K562 (cell line): ENCODE measurements at regions not wholly inside any gene's neighbourhood (a gene's known extent, or its start where the extent isn't known, plus 50 kb on each side); places are given as distances from the start of the nearest gene placed in this dataset.

Experiments
- ATAC-seq: fragments of 200-7000 bp; cut with Tn5 transposase; 3 replicates; pipeline ENCODE4 v1.9.1; 2020; ENCODE audit warnings: moderate library complexity
- BruUV-seq: library from RNA; stranded (reverse); fragments of 400-500 nt; replicated peaks from 2 replicates; lab custom pipeline; 2021; lab: Mats Ljungman, UMichigan
- CTCF ChIA-PET: fragments of 300-600 bp; formaldehyde crosslinking; extraction: SDS; loops from one replicate; lab custom pipeline; 2021; ENCODE audit warnings: low intra/inter-chr PET ratio; lab: Yijun Ruan, JAX
- POLR2A ChIA-PET: fragments of 300-600, 350-650 bp; sonication (Branson Sonifier 250); formaldehyde crosslinking; extraction: SDS; loops from one replicate; lab custom pipeline; 2021; ENCODE audit warnings: antibody characterized with exemption, inconsistent platforms; lab: Yijun Ruan, JAX
- DNase-seq, 4 experiments: peaks; one replicate each; pipeline versions ENCODE4 v3.0.0 to v3.0.0-alpha.2; 2011 to 2018; ENCODE audit warnings: low spot score in 3 of 4, mixed read lengths in 3 of 4; ENCODE audit errors: extremely low read depth in 1 of 4
- FAIRE-seq: peaks from 2 replicates; lab custom pipeline; 2011; peaks lifted over from hg19 to GRCh38; lab: Jason Lieb, UNC
- H2AFZ ChIP-seq: 2 replicates; pipeline ENCODE4 v1.6.0; 2011; ENCODE audit warnings: low read depth, low read length, control low read depth, inconsistent platforms
- H3K27ac ChIP-seq: fragments of 200-600 bp; 3 replicates; pipeline ENCODE4 v1.8.0; 2011; ENCODE audit warnings: low read depth, mild to moderate bottlenecking, control low read depth, inconsistent platforms, low read length, moderate library complexity, mixed read lengths; ENCODE audit errors: extremely low read depth
- H3K27me3 ChIP-seq, 2 experiments: fragments of 300-600 bp in 1 of 2; 2 replicates in 1 of 2; 3 replicates in 1 of 2; pipeline versions ENCODE4 v1.6.0 to v1.8.0; 2011; ENCODE audit warnings: inconsistent platforms in 2 of 2, low read length in 2 of 2, mild to moderate bottlenecking in 1 of 2, mixed read lengths in 1 of 2, moderate library complexity in 1 of 2; ENCODE audit not compliant: control insufficient read depth in 2 of 2, insufficient read depth in 2 of 2
- H3K36me3 ChIP-seq: fragments of 300-600 bp; 3 replicates; pipeline ENCODE4 v1.8.0; 2011; ENCODE audit warnings: mild to moderate bottlenecking, low read length, inconsistent platforms; ENCODE audit not compliant: control insufficient read depth, insufficient read depth
- H3K4me1 ChIP-seq, 2 experiments: fragments of 200-600 bp in 1 of 2; replicated peaks in 1 of 2; 2 replicates in 1 of 2; 3 replicates in 1 of 2; pipeline versions ENCODE4 v1.5.1 to v1.8.0; 2011; ENCODE audit warnings: inconsistent platforms in 2 of 2, low read length in 2 of 2, mild to moderate bottlenecking in 1 of 2, mixed read lengths in 1 of 2, moderate library complexity in 1 of 2; ENCODE audit not compliant: control insufficient read depth in 2 of 2, insufficient read depth in 2 of 2
- H3K4me2 ChIP-seq: 2 replicates; pipeline ENCODE4 v1.6.1; 2011; ENCODE audit warnings: low read length, control low read depth, inconsistent platforms, mixed read lengths; ENCODE audit not compliant: insufficient read depth
- H3K4me3 ChIP-seq: fragments of 200-600 bp; sonication (generic), shearing (Covaris generic); 2 replicates; pipeline ENCODE4 v1.5.1; 2016; ENCODE audit warnings: control low read depth, inconsistent platforms
- H3K79me2 ChIP-seq: fragments of 200-600 bp; 3 replicates; pipeline ENCODE4 v1.8.0; 2011; ENCODE audit warnings: low read length, inconsistent platforms; ENCODE audit not compliant: control insufficient read depth, insufficient read depth
- H3K9ac ChIP-seq, 2 experiments: 2 replicates each; pipeline versions ENCODE4 v1.6.0 to v1.6.1; 2011; ENCODE audit warnings: low read depth in 2 of 2, low read length in 2 of 2, control low read depth in 1 of 2, inconsistent platforms in 1 of 2, mild to moderate bottlenecking in 1 of 2, mixed read lengths in 1 of 2; ENCODE audit not compliant: insufficient read depth in 1 of 2
- H3K9me1 ChIP-seq: one replicate; pipeline ENCODE4 v1.6.0; 2011; ENCODE audit warnings: inconsistent platforms, mild to moderate bottlenecking, low read length, moderate library complexity; ENCODE audit not compliant: control insufficient read depth, insufficient read depth
- H3K9me3 ChIP-seq: replicated peaks from 2 replicates; pipeline ENCODE4 v1.5.1; 2011; ENCODE audit warnings: low read depth, low read length, inconsistent platforms; ENCODE audit not compliant: control insufficient read depth, insufficient read depth
- H4K20me1 ChIP-seq: replicated peaks from 2 replicates; pipeline ENCODE4 v1.6.1; 2011; ENCODE audit warnings: low read length, inconsistent platforms, mixed read lengths; ENCODE audit not compliant: control insufficient read depth, insufficient read depth
- BRF1 ChIP-seq: IDR thresholded peaks from 3 replicates; pipeline ENCODE4 v1.6.1; 2011; ENCODE audit warnings: borderline replicate concordance, mild to moderate bottlenecking; ENCODE audit not compliant: insufficient read length; ENCODE audit errors: extremely low read depth
- PTBP1 ChIP-seq: fragments of 200-400 bp; formaldehyde crosslinking; IDR thresholded peaks from 2 replicates; pipeline ENCODE4 v1.6.1; 2017; ENCODE audit warnings: low read depth, low read length
- SRSF9 ChIP-seq: fragments of 200-400 bp; formaldehyde crosslinking; IDR thresholded peaks from 2 replicates; pipeline ENCODE4 v1.6.1; 2017; ENCODE audit warnings: low read depth, low read length, borderline replicate concordance
- ZNF134 ChIP-seq: fragments of 250-450 bp; sonication (Bioruptor Pico); conservative IDR thresholded peaks from 2 replicates; pipeline ENCODE4 v1.4.0; 2020
- WGBS: fragments of 100-300 bp; shearing (Covaris generic); methylation state at CpG from one replicate; pipeline ENCODE4 v1.1.6; 2016; ENCODE audit warnings: low coverage, mixed read lengths; ENCODE audit not compliant: insufficient coverage; ENCODE audit errors: missing lambda C conversion rate; 5-methylcytosine and 5-hydroxymethylcytosine counted together
- in situ Hi-C: fragments of 300-500 bp; cut with MboI; formaldehyde crosslinking; loops from 4 replicates; pipeline ENCODE4 v1.15.0; 2018; ENCODE audit warnings: inconsistent platforms, mixed read lengths
- intact Hi-C: fragments of 100-400 bp; cut with micrococcal nuclease; formaldehyde crosslinking; loops from 2 replicates; pipeline ENCODE4 v1.14.2; 2022
- TF ChIP-seq, protein P1 (sequence below): fragments of 450-650 bp; IDR thresholded peaks from 2 replicates; pipeline ENCODE4 v1.6.1; 2016; ENCODE audit warnings: missing biosample characterization, missing genetic modification characterization

DNA sequence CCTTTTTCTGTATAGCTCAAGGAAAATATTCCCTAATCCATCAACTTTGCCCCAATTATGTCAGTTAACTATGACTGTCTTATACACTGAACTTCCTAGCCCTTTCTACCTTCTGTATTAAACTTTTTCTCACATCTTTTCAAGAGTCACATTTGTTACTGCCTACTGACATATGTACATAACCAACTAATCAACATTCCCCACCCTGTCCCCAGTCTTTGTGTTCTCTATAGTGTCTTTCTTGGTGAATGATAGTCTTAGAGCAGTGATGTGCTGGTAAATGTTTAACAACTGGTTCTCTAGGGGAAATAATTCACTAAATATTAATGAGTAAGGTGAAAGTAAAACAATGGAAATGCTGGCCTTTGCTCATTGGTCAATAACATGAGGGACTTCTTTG, 61.6 kb upstream of the PIK3C3 start (continued):
- TF ChIP-seq, protein P1, sequence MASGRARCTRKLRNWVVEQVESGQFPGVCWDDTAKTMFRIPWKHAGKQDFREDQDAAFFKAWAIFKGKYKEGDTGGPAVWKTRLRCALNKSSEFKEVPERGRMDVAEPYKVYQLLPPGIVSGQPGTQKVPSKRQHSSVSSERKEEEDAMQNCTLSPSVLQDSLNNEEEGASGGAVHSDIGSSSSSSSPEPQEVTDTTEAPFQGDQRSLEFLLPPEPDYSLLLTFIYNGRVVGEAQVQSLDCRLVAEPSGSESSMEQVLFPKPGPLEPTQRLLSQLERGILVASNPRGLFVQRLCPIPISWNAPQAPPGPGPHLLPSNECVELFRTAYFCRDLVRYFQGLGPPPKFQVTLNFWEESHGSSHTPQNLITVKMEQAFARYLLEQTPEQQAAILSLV: no peak
- TF ChIP-seq PTBP1 (no peak), SRSF9 (no peak), BRF1 (no peak)

DNA sequence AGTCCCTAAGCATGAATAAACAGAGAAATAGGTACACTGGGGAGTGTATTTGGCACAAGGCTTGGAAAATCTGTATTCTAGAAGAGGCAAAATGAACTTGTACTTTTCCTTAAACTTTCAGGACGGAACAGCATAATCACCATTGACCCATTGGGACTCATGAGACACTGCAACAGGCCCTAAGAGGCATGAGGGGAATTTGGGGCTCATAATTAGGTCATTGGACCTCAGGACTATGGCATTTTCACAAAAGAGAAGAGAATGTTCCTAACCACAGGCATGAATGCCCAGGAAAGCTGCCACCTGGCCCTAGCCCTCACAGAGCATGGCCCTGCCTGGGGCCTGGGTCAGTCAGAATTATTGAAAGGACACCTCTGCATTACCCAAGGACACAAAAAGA, 67.9 kb upstream of the PIK3C3 start:
- Histone ChIP-seq H3K9ac (no peak overlapping the region), H3K4me1 (no peaks in the 10 kb centered on the region), H2AFZ (no peak overlapping the region), H3K79me2 (no peaks in the 10 kb centered on the region), H3K36me3 (no peaks in the 10 kb centered on the region), H4K20me1 (no peaks in the 10 kb centered on the region), H3K9me1 (no peaks in the 10 kb centered on the region), H3K4me3 (no peak overlapping the region), H3K27ac (no peak overlapping the region), H3K4me2 (no peak overlapping the region), H3K9me3 (no peaks in the 10 kb centered on the region), H3K27me3 (no peaks in the 10 kb centered on the region)
- POLR2A ChIA-PET: no interaction called here
- CTCF ChIA-PET: no interaction called here
- no TSS peak for BruUV-seq
- intact Hi-C loops (no loop called here), in situ Hi-C loops (no loop called here)
- ATAC-seq (no peak), FAIRE-seq (no peak), DNase-seq (no peak)
- 0% methylated on average over 1 of the region's 1 CpG for WGBS
- TF ChIP-seq, protein P1: no peak
- TF ChIP-seq ZNF134 (CRISPR knock-in tag): no peak
